HL-60 (cell line): ENCODE measurements at regions not wholly inside any gene's neighbourhood (a gene's known extent, or its start where the extent isn't known, plus 50 kb on each side); places are given as distances from the start of the nearest gene placed in this dataset.

Experiments
- DNase-seq, 2 experiments: peaks; one replicate each; pipeline ENCODE4 v3.0.0-alpha.2; 2010 to 2020; ENCODE audit warnings: low read depth in 1 of 2, low spot score in 1 of 2
- H3K27ac ChIP-seq: fragments of 250-450 bp; sonication (Bioruptor Pico); replicated peaks from 2 replicates; pipeline ENCODE4 v1.5.1; 2020; ENCODE audit warnings: mild to moderate bottlenecking, moderate library complexity
- H3K27me3 ChIP-seq: fragments of 250-450 bp; sonication (Bioruptor Pico); 2 replicates; pipeline ENCODE4 v1.5.1; 2021; ENCODE audit warnings: mild to moderate bottlenecking, moderate library complexity; ENCODE audit not compliant: insufficient read depth, poor library complexity, severe bottlenecking
- H3K4me3 ChIP-seq: replicated peaks from 2 replicates; pipeline ENCODE4 v1.5.1; 2011; ENCODE audit warnings: mild to moderate bottlenecking, control low read depth, low read length; ENCODE audit not compliant: insufficient read depth
- CTCF ChIP-seq: IDR thresholded peaks from one replicate; pipeline ENCODE4 v1.5.1; 2011; ENCODE audit warnings: low read length, control low read depth, inconsistent platforms; ENCODE audit not compliant: insufficient read depth
- GABPA ChIP-seq: IDR thresholded peaks from 2 replicates; pipeline ENCODE4 v1.6.1; 2012; ENCODE audit warnings: low read depth
- POLR2AphosphoS5 ChIP-seq: IDR thresholded peaks from 2 replicates; pipeline ENCODE4 v1.6.1; 2012; ENCODE audit warnings: low read depth
- REST ChIP-seq: IDR thresholded peaks from 2 replicates; pipeline ENCODE4 v1.6.1; 2012; ENCODE audit warnings: low read depth; ENCODE audit not compliant: insufficient replicate concordance
- SPI1 ChIP-seq: IDR thresholded peaks from 2 replicates; pipeline ENCODE4 v1.6.1; 2012; ENCODE audit warnings: low read depth, mild to moderate bottlenecking, borderline replicate concordance

- H3K27ac ChIP-seq: no peak overlapping the region
- no peaks in the 10 kb centered on the region for H3K27me3 ChIP-seq
- DNase-seq: no peak
- TF ChIP-seq CTCF: no peak
- no peak for TF ChIP-seq SPI1
- no peak for TF ChIP-seq POLR2AphosphoS5
- TF ChIP-seq REST: no peak
- no peak for TF ChIP-seq GABPA
- H3K4me3 ChIP-seq: no peak overlapping the region
These were observed 614.5 kb downstream of the HDGFL1 start for GRCh38 chr6:23183846-23184245.

- Histone ChIP-seq H3K27me3 (no peaks in the 10 kb centered on the region), H3K4me3 (no peak overlapping the region), H3K27ac (no peak overlapping the region)
- DNase-seq: no peak
- TF ChIP-seq POLR2AphosphoS5: no peak
- TF ChIP-seq CTCF: no peak
- TF ChIP-seq GABPA: no peak
- no peak for TF ChIP-seq REST
- no peak for TF ChIP-seq SPI1
These were observed 615.0 kb downstream of the HDGFL1 start for GRCh38 chr6:23184351-23184750.

- no peak for DNase-seq
- Histone ChIP-seq H3K27ac (no peak overlapping the region), H3K4me3 (no peak overlapping the region), H3K27me3 (no peaks in the 10 kb centered on the region)
- TF ChIP-seq SPI1: no peak
- no peak for TF ChIP-seq REST
- no peak for TF ChIP-seq POLR2AphosphoS5
- no peak for TF ChIP-seq GABPA
- TF ChIP-seq CTCF: no peak
These were observed 626.1 kb downstream of the HDGFL1 start for GRCh38 chr6:23195487-23195886.
